ENCODE measurements at regions not wholly inside any gene's neighbourhood (a gene's known extent, or its start where the extent isn't known, plus 50 kb on each side); places are given as distances from the start of the nearest gene placed in this dataset.

- TF ChIP-seq CTCF (IDR thresholded peaks at IDR 0.05; ENCODE audit: extremely low read depth in 1 of 2, insufficient read depth in 1 of 2, low read depth in 1 of 2, low read length in 2 of 2) (no peak), POLR2AphosphoS5 (IDR thresholded peaks at IDR 0.05; ENCODE audit: insufficient read depth, low read depth, low read length) (no peak), MAX (IDR thresholded peaks at IDR 0.05; ENCODE audit: insufficient read depth, insufficient read length) (no peak)
Observed at GRCh38 chr14:105666420-105666819, 140.0 kb downstream of the TMEM121 start.

Data from endothelial cell of umbilical vein (primary cell).